ENCODE measurements at regions not wholly inside any gene's neighbourhood (a gene's known extent, or its start where the extent isn't known, plus 50 kb on each side); places are given as distances from the start of the nearest gene placed in this dataset.

GRCh38 chr4:180060159-180060889 is 2182.9 kb upstream of the TENM3 start:
- Histone ChIP-seq H3K4me1 (ENCODE audit: control insufficient read depth, insufficient read depth, low read length) (peaks cover 4% of the 10 kb centered on the region), H3K9ac (ENCODE audit: low read length) (no peak overlapping the region), H3K4me3 (ENCODE audit: low read length) (no peak overlapping the region), H3K36me3 (ENCODE audit: control insufficient read depth, insufficient read depth, low read length) (no peaks in the 10 kb centered on the region), H3K27me3 (ENCODE audit: control insufficient read depth, insufficient read depth, low read length) (no peaks in the 10 kb centered on the region), H3K27ac (ENCODE audit: low read depth, low read length) (no peak overlapping the region)

- Histone ChIP-seq H3K27me3 (ENCODE audit: control insufficient read depth, insufficient read depth, low read length) (no peaks in the 10 kb centered on the region), H3K36me3 (ENCODE audit: control insufficient read depth, insufficient read depth, low read length) (no peaks in the 10 kb centered on the region), H3K4me1 (ENCODE audit: control insufficient read depth, insufficient read depth, low read length) (no peaks in the 10 kb centered on the region), H3K27ac (ENCODE audit: low read depth, low read length) (no peak overlapping the region), H3K9ac (ENCODE audit: low read length) (no peak overlapping the region), H3K4me3 (ENCODE audit: low read length) (no peak overlapping the region)
Measured at GRCh38 chr4:180081072-180081471, 2162.1 kb upstream of the TENM3 start.

- H3K4me3 ChIP-seq (ENCODE audit: low read length): no peak overlapping the region
- no peaks in the 10 kb centered on the region for H3K36me3 ChIP-seq (ENCODE audit: control insufficient read depth, insufficient read depth, low read length)
- H3K4me1 ChIP-seq (ENCODE audit: control insufficient read depth, insufficient read depth, low read length): no peaks in the 10 kb centered on the region
- no peaks in the 10 kb centered on the region for H3K27me3 ChIP-seq (ENCODE audit: control insufficient read depth, insufficient read depth, low read length)
- no peak overlapping the region for H3K9ac ChIP-seq (ENCODE audit: low read length)
- H3K27ac ChIP-seq (ENCODE audit: low read depth, low read length): no peak overlapping the region
Measured at GRCh38 chr4:180084561-180084960, 2158.6 kb upstream of the TENM3 start.

- no peaks in the 10 kb centered on the region for H3K4me1 ChIP-seq (ENCODE audit: control insufficient read depth, insufficient read depth, low read length)
- H3K27me3 ChIP-seq (ENCODE audit: control insufficient read depth, insufficient read depth, low read length): no peaks in the 10 kb centered on the region
- no peak overlapping the region for H3K9ac ChIP-seq (ENCODE audit: low read length)
- no peak overlapping the region for H3K4me3 ChIP-seq (ENCODE audit: low read length)
- no peaks in the 10 kb centered on the region for H3K36me3 ChIP-seq (ENCODE audit: control insufficient read depth, insufficient read depth, low read length)
- no peak overlapping the region for H3K27ac ChIP-seq (ENCODE audit: low read depth, low read length)
Measured at GRCh38 chr4:180086480-180087190, 2156.6 kb upstream of the TENM3 start.

GRCh38 chr4:180098586-180098985 is 2144.6 kb upstream of the TENM3 start:
- Histone ChIP-seq H3K27me3 (ENCODE audit: control insufficient read depth, insufficient read depth, low read length) (no peaks in the 10 kb centered on the region), H3K9ac (ENCODE audit: low read length) (no peak overlapping the region), H3K4me3 (ENCODE audit: low read length) (no peak overlapping the region), H3K36me3 (ENCODE audit: control insufficient read depth, insufficient read depth, low read length) (no peaks in the 10 kb centered on the region), H3K27ac (ENCODE audit: low read depth, low read length) (no peak overlapping the region), H3K4me1 (ENCODE audit: control insufficient read depth, insufficient read depth, low read length) (no peaks in the 10 kb centered on the region)

- H3K36me3 ChIP-seq (ENCODE audit: control insufficient read depth, insufficient read depth, low read length): no peaks in the 10 kb centered on the region
Measured at GRCh38 chr4:180099957-180100356, 2143.2 kb upstream of the TENM3 start.

GRCh38 chr4:180100433-180101344 is 2142.5 kb upstream of the TENM3 start:
- Histone ChIP-seq H3K9ac (ENCODE audit: low read length) (no peak overlapping the region), H3K27ac (ENCODE audit: low read depth, low read length) (no peak overlapping the region), H3K4me1 (ENCODE audit: control insufficient read depth, insufficient read depth, low read length) (no peaks in the 10 kb centered on the region), H3K4me3 (ENCODE audit: low read length) (no peak overlapping the region), H3K27me3 (ENCODE audit: control insufficient read depth, insufficient read depth, low read length) (no peaks in the 10 kb centered on the region), H3K36me3 (ENCODE audit: control insufficient read depth, insufficient read depth, low read length) (no peaks in the 10 kb centered on the region)

More at GRCh38 chr4:180099957-180100356, 2143.2 kb upstream of the TENM3 start:
- H3K4me1 ChIP-seq (ENCODE audit: control insufficient read depth, insufficient read depth, low read length): no peaks in the 10 kb centered on the region
- H3K27me3 ChIP-seq (ENCODE audit: control insufficient read depth, insufficient read depth, low read length): no peaks in the 10 kb centered on the region
- no peak overlapping the region for H3K9ac ChIP-seq (ENCODE audit: low read length)
- H3K27ac ChIP-seq (ENCODE audit: low read depth, low read length): no peak overlapping the region
- H3K4me3 ChIP-seq (ENCODE audit: low read length): no peak overlapping the region

- H3K27ac ChIP-seq (ENCODE audit: low read depth, low read length): no peak overlapping the region
- H3K4me3 ChIP-seq (ENCODE audit: low read length): no peak overlapping the region
- no peaks in the 10 kb centered on the region for H3K4me1 ChIP-seq (ENCODE audit: control insufficient read depth, insufficient read depth, low read length)
- H3K27me3 ChIP-seq (ENCODE audit: control insufficient read depth, insufficient read depth, low read length): no peaks in the 10 kb centered on the region
- no peaks in the 10 kb centered on the region for H3K36me3 ChIP-seq (ENCODE audit: control insufficient read depth, insufficient read depth, low read length)
- no peak overlapping the region for H3K9ac ChIP-seq (ENCODE audit: low read length)
Measured at GRCh38 chr4:180101348-180102083, 2141.7 kb upstream of the TENM3 start.

- no peaks in the 10 kb centered on the region for H3K36me3 ChIP-seq (ENCODE audit: control insufficient read depth, insufficient read depth, low read length)
- no peak overlapping the region for H3K9ac ChIP-seq (ENCODE audit: low read length)
- H3K4me1 ChIP-seq (ENCODE audit: control insufficient read depth, insufficient read depth, low read length): no peaks in the 10 kb centered on the region
- no peaks in the 10 kb centered on the region for H3K27me3 ChIP-seq (ENCODE audit: control insufficient read depth, insufficient read depth, low read length)
- H3K27ac ChIP-seq (ENCODE audit: low read depth, low read length): no peak overlapping the region
- H3K4me3 ChIP-seq (ENCODE audit: low read length): no peak overlapping the region
Measured at GRCh38 chr4:180103794-180104193, 2139.4 kb upstream of the TENM3 start.

- H3K27me3 ChIP-seq (ENCODE audit: control insufficient read depth, insufficient read depth, low read length): no peaks in the 10 kb centered on the region
- H3K27ac ChIP-seq (ENCODE audit: low read depth, low read length): no peak overlapping the region
- H3K36me3 ChIP-seq (ENCODE audit: control insufficient read depth, insufficient read depth, low read length): no peaks in the 10 kb centered on the region
- H3K9ac ChIP-seq (ENCODE audit: low read length): no peak overlapping the region
- no peak overlapping the region for H3K4me3 ChIP-seq (ENCODE audit: low read length)
- H3K4me1 ChIP-seq (ENCODE audit: control insufficient read depth, insufficient read depth, low read length): no peaks in the 10 kb centered on the region
Measured at GRCh38 chr4:180105362-180105761, 2137.8 kb upstream of the TENM3 start.

- Histone ChIP-seq H3K4me3 (ENCODE audit: low read length) (no peak overlapping the region), H3K9ac (ENCODE audit: low read length) (no peak overlapping the region), H3K27me3 (ENCODE audit: control insufficient read depth, insufficient read depth, low read length) (no peaks in the 10 kb centered on the region), H3K27ac (ENCODE audit: low read depth, low read length) (no peak overlapping the region), H3K36me3 (ENCODE audit: control insufficient read depth, insufficient read depth, low read length) (no peaks in the 10 kb centered on the region), H3K4me1 (ENCODE audit: control insufficient read depth, insufficient read depth, low read length) (no peaks in the 10 kb centered on the region)
Measured at GRCh38 chr4:180106122-180106521, 2137.1 kb upstream of the TENM3 start.

GRCh38 chr4:180106997-180107396 is 2136.2 kb upstream of the TENM3 start:
- H3K27me3 ChIP-seq (ENCODE audit: control insufficient read depth, insufficient read depth, low read length): no peaks in the 10 kb centered on the region

More at GRCh38 chr4:180106997-180107396, 2136.2 kb upstream of the TENM3 start:
- H3K36me3 ChIP-seq (ENCODE audit: control insufficient read depth, insufficient read depth, low read length): no peaks in the 10 kb centered on the region
- no peak overlapping the region for H3K27ac ChIP-seq (ENCODE audit: low read depth, low read length)
- H3K9ac ChIP-seq (ENCODE audit: low read length): no peak overlapping the region
- no peaks in the 10 kb centered on the region for H3K4me1 ChIP-seq (ENCODE audit: control insufficient read depth, insufficient read depth, low read length)
- H3K4me3 ChIP-seq (ENCODE audit: low read length): no peak overlapping the region
